ENCODE measurements at regions not wholly inside any gene's neighbourhood (a gene's known extent, or its start where the extent isn't known, plus 50 kb on each side); places are given as distances from the start of the nearest gene placed in this dataset.

GRCh38 chr6:33967966-33968724, 164.3 kb upstream of the MLN start:
- no peak overlapping the region for H3K4me3 ChIP-seq (ENCODE audit: low read depth in 1 of 2, low read length in 1 of 2)
- H3K9me3 ChIP-seq: no peaks in the 10 kb centered on the region
- H3K27ac ChIP-seq: no peak overlapping the region
- no peak for TF ChIP-seq CTCF (IDR thresholded peaks at IDR 0.05)
- peaks cover 65% of the 10 kb centered on the region for H3K27me3 ChIP-seq
- no peaks in the 10 kb centered on the region for H3K4me1 ChIP-seq (ENCODE audit: control insufficient read depth in 1 of 2, insufficient read depth in 1 of 2, low read depth in 1 of 2, low read length in 1 of 2)
- H3K36me3 ChIP-seq: no peaks in the 10 kb centered on the region

- peaks cover 57% of the 10 kb centered on the region for H3K27me3 ChIP-seq
- no peaks in the 10 kb centered on the region for H3K4me1 ChIP-seq (ENCODE audit: control insufficient read depth in 1 of 2, insufficient read depth in 1 of 2, low read depth in 1 of 2, low read length in 1 of 2)
- H3K27ac ChIP-seq: no peak overlapping the region
- TF ChIP-seq CTCF (IDR thresholded peaks at IDR 0.05): no peak
- H3K9me3 ChIP-seq: no peaks in the 10 kb centered on the region
- H3K4me3 ChIP-seq (ENCODE audit: low read depth in 1 of 2, low read length in 1 of 2): no peak overlapping the region
- H3K36me3 ChIP-seq: no peaks in the 10 kb centered on the region
Observed at GRCh38 chr6:33967265-33967767, 163.5 kb upstream of the MLN start.

GRCh38 chr6:33966536-33966935, 162.7 kb upstream of the MLN start:
- no peak for TF ChIP-seq CTCF (IDR thresholded peaks at IDR 0.05)
- Histone ChIP-seq H3K27me3 (peaks cover 49% of the 10 kb centered on the region), H3K36me3 (no peaks in the 10 kb centered on the region), H3K9me3 (no peaks in the 10 kb centered on the region), H3K4me1 (ENCODE audit: control insufficient read depth in 1 of 2, insufficient read depth in 1 of 2, low read depth in 1 of 2, low read length in 1 of 2) (no peaks in the 10 kb centered on the region), H3K4me3 (ENCODE audit: low read depth in 1 of 2, low read length in 1 of 2) (no peak overlapping the region), H3K27ac (no peak overlapping the region)

GRCh38 chr6:33965766-33966165, 162.0 kb upstream of the MLN start:
- Histone ChIP-seq H3K27ac (no peak overlapping the region), H3K27me3 (peaks cover 43% of the 10 kb centered on the region), H3K36me3 (no peaks in the 10 kb centered on the region), H3K4me3 (ENCODE audit: low read depth in 1 of 2, low read length in 1 of 2) (no peak overlapping the region), H3K4me1 (ENCODE audit: control insufficient read depth in 1 of 2, insufficient read depth in 1 of 2, low read depth in 1 of 2, low read length in 1 of 2) (no peaks in the 10 kb centered on the region), H3K9me3 (no peaks in the 10 kb centered on the region)
- no peak for TF ChIP-seq CTCF (IDR thresholded peaks at IDR 0.05)

- Histone ChIP-seq H3K9me3 (no peaks in the 10 kb centered on the region), H3K27me3 (peaks cover 35% of the 10 kb centered on the region), H3K36me3 (no peaks in the 10 kb centered on the region), H3K4me3 (ENCODE audit: low read depth in 1 of 2, low read length in 1 of 2) (no peak overlapping the region), H3K27ac (no peak overlapping the region), H3K4me1 (ENCODE audit: control insufficient read depth in 1 of 2, insufficient read depth in 1 of 2, low read depth in 1 of 2, low read length in 1 of 2) (no peaks in the 10 kb centered on the region)
- no peak for TF ChIP-seq CTCF (IDR thresholded peaks at IDR 0.05)
Observed at GRCh38 chr6:33964387-33964786, 160.6 kb upstream of the MLN start.
